PC-9 (cell line): ENCODE measurements at regions not wholly inside any gene's neighbourhood (a gene's known extent, or its start where the extent isn't known, plus 50 kb on each side); places are given as distances from the start of the nearest gene placed in this dataset.

Experiments
- BruUV-seq: library from RNA; stranded (reverse); fragments of 400-500 nt; replicated peaks from 2 replicates; lab custom pipeline; 2021; lab: Mats Ljungman, UMichigan
- CTCF ChIA-PET: fragments of 300-600 bp; sonication (Branson Sonifier 250); formaldehyde crosslinking; loops from one replicate; lab custom pipeline; 2022; ENCODE audit warnings: antibody characterized with exemption; lab: Charles Lee
- POLR2A ChIA-PET: fragments of 300-600 bp; sonication (Branson Sonifier 250); formaldehyde crosslinking; loops from one replicate; lab custom pipeline; 2022; ENCODE audit warnings: antibody characterized with exemption; ENCODE audit not compliant: unreplicated experiment; lab: Charles Lee
- DNase-seq, 2 experiments: peaks; one replicate each; pipeline versions ENCODE4 v3.0.0 to v3.0.0-alpha.2; 2015 to 2022; ENCODE audit warnings: mixed read lengths in 1 of 2
- H2AFZ ChIP-seq: fragments of 200-600 bp; sonication (generic); 2 replicates; pipeline ENCODE4 v1.8.1; 2017; ENCODE audit warnings: antibody characterized with exemption
- H3F3A ChIP-seq: fragments of 200-600 bp; sonication (generic); 2 replicates; pipeline ENCODE4 v1.8.1; 2017; ENCODE audit warnings: antibody characterized with exemption, mild to moderate bottlenecking, low read depth; ENCODE audit not compliant: insufficient read depth
- H3K27ac ChIP-seq: fragments of 200-600 bp; sonication (generic); 2 replicates; pipeline ENCODE4 v1.6.1; 2016; ENCODE audit warnings: mixed run types
- H3K27me3 ChIP-seq: fragments of 200-600 bp; sonication (generic); 2 replicates; pipeline ENCODE4 v1.6.1; 2016; ENCODE audit warnings: low read depth, mixed run types; ENCODE audit not compliant: insufficient read depth
- H3K36me3 ChIP-seq: fragments of 200-600 bp; sonication (generic); 2 replicates; pipeline ENCODE4 v1.6.1; 2016; ENCODE audit warnings: low read depth, mixed run types
- H3K4me1 ChIP-seq: fragments of 200-600 bp; sonication (generic); replicated peaks from 2 replicates; pipeline ENCODE4 v1.6.1; 2016; ENCODE audit warnings: mixed run types; ENCODE audit not compliant: insufficient read depth
- H3K4me2 ChIP-seq: fragments of 200-600 bp; sonication (generic); 2 replicates; pipeline ENCODE4 v1.6.1; 2017; ENCODE audit warnings: mixed run types
- H3K4me3 ChIP-seq: fragments of 200-600 bp; sonication (generic); 2 replicates; pipeline ENCODE4 v1.6.1; 2016; ENCODE audit warnings: mixed run types
- H3K79me2 ChIP-seq: fragments of 200-600 bp; sonication (generic); 2 replicates; pipeline ENCODE4 v1.6.1; 2017; ENCODE audit warnings: low read depth, mixed run types
- H3K9me2 ChIP-seq: fragments of 200-600 bp; sonication (generic); 2 replicates; pipeline ENCODE4 v1.8.1; 2017; ENCODE audit warnings: mild to moderate bottlenecking; ENCODE audit not compliant: insufficient read depth
- H3K9me3 ChIP-seq: fragments of 200-600 bp; sonication (generic); 2 replicates; pipeline ENCODE4 v1.8.1; 2016; ENCODE audit warnings: low read depth; ENCODE audit not compliant: insufficient read depth
- H4K20me1 ChIP-seq: fragments of 200-600 bp; sonication (generic); 2 replicates; pipeline ENCODE4 v1.8.1; 2017; ENCODE audit not compliant: insufficient read depth
- EZH2 ChIP-seq: fragments of 200-600 bp; sonication (generic); IDR thresholded peaks from 2 replicates; pipeline ENCODE4 v1.8.0; 2017; ENCODE audit warnings: antibody characterized with exemption, low read depth
- intact Hi-C: fragments of 100-400 bp; cut with micrococcal nuclease; formaldehyde crosslinking; loops from one replicate; pipeline ENCODE4 v1.10.0; 2022; ENCODE audit not compliant: unreplicated experiment
- TF ChIP-seq, protein P1 (sequence below): fragments of 200-600 bp; sonication (generic); conservative IDR thresholded peaks from 2 replicates; pipeline ENCODE4 v1.6.1; 2017; ENCODE audit warnings: mixed run types, antibody characterized with exemption, mild to moderate bottlenecking, moderate library complexity

DNA sequence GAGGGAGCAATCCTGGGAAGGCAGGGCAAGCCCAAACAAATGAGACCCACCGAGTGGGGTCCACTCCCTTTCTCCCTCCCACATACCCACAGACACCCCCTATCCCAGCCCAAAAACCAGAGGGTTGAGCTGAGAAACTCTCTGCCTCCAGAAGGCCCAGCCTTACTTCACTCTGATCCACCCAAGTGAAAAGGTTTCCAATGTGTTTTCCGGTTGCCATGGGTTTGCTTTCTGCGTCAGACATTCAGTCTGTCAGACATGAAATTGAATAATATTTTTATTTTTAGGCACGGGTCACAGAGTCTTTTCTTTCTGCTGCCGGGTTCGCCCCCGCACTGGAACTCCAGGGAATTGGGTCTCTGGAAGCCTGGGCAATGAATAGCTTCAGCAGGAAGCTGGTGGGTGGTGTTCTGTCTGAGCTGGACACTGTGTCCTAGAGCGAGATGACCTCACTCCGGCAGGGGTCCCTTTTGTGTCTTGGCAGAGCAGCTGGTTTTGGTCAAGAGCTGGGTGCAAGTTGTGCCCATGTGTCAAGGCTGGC is 69.8 kb upstream of the CLMN start:
- no peaks in the 10 kb centered on the region for H3K9me2 ChIP-seq
- no peaks in the 10 kb centered on the region for H3K4me1 ChIP-seq
- no peaks in the 10 kb centered on the region for H3K27me3 ChIP-seq
- H3K27ac ChIP-seq, result no peak overlapping the region
- POLR2A ChIA-PET, result no interaction called here
- no TSS peak for BruUV-seq
- no peak overlapping the region for H2AFZ ChIP-seq
- DNase-seq, result no peak
- no peaks in the 10 kb centered on the region for H4K20me1 ChIP-seq
- no peaks in the 10 kb centered on the region for H3K36me3 ChIP-seq
- intact Hi-C loops, result no loop called here
- no peak overlapping the region for H3K4me3 ChIP-seq
- H3F3A ChIP-seq, result no peaks in the 10 kb centered on the region
- no peaks in the 10 kb centered on the region for H3K79me2 ChIP-seq
- CTCF ChIA-PET, result no interaction called here
- no peak overlapping the region for H3K4me2 ChIP-seq
- H3K9me3 ChIP-seq, result no peaks in the 10 kb centered on the region
- TF ChIP-seq, protein P1, sequence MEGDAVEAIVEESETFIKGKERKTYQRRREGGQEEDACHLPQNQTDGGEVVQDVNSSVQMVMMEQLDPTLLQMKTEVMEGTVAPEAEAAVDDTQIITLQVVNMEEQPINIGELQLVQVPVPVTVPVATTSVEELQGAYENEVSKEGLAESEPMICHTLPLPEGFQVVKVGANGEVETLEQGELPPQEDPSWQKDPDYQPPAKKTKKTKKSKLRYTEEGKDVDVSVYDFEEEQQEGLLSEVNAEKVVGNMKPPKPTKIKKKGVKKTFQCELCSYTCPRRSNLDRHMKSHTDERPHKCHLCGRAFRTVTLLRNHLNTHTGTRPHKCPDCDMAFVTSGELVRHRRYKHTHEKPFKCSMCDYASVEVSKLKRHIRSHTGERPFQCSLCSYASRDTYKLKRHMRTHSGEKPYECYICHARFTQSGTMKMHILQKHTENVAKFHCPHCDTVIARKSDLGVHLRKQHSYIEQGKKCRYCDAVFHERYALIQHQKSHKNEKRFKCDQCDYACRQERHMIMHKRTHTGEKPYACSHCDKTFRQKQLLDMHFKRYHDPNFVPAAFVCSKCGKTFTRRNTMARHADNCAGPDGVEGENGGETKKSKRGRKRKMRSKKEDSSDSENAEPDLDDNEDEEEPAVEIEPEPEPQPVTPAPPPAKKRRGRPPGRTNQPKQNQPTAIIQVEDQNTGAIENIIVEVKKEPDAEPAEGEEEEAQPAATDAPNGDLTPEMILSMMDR, result no peak
- TF ChIP-seq EZH2, result no peak

DNA sequence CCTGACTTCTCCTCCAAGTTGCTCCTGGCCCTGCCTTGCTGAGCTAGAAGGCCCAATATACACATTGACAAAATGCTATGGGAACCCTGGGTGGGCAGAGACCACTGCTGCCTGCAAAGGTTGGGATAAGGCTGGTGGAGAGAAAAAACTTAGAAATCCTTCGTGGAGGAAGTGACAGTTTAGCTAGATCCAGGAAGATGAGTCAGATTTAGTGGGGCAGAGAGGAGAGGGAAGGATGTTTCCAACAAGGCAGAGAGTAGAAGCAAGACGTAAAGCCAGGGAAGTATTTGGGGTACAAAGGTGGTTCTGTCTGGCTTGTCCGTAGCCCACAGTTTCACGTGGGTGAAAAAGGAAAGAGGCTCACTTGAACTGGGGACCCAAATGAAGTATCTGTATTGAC is 69.0 kb upstream of the CLMN start:
- H3K9me3 ChIP-seq, result no peaks in the 10 kb centered on the region
- H4K20me1 ChIP-seq, result no peaks in the 10 kb centered on the region
- no peak overlapping the region for H2AFZ ChIP-seq
- ChIA-PET CTCF (no interaction called here), POLR2A (no interaction called here)
- intact Hi-C loops, result no loop called here
- no peaks in the 10 kb centered on the region for H3F3A ChIP-seq
- H3K4me3 ChIP-seq, result no peak overlapping the region
- H3K79me2 ChIP-seq, result no peaks in the 10 kb centered on the region
- H3K27me3 ChIP-seq, result no peaks in the 10 kb centered on the region
- BruUV-seq, result no TSS peak
- TF ChIP-seq, protein P1, result no peak
- no peak for TF ChIP-seq EZH2
- H3K9me2 ChIP-seq, result no peaks in the 10 kb centered on the region
- no peak overlapping the region for H3K4me2 ChIP-seq
- no peak overlapping the region for H3K27ac ChIP-seq
- no peaks in the 10 kb centered on the region for H3K36me3 ChIP-seq
- H3K4me1 ChIP-seq, result no peaks in the 10 kb centered on the region
- DNase-seq, result no peak

DNA sequence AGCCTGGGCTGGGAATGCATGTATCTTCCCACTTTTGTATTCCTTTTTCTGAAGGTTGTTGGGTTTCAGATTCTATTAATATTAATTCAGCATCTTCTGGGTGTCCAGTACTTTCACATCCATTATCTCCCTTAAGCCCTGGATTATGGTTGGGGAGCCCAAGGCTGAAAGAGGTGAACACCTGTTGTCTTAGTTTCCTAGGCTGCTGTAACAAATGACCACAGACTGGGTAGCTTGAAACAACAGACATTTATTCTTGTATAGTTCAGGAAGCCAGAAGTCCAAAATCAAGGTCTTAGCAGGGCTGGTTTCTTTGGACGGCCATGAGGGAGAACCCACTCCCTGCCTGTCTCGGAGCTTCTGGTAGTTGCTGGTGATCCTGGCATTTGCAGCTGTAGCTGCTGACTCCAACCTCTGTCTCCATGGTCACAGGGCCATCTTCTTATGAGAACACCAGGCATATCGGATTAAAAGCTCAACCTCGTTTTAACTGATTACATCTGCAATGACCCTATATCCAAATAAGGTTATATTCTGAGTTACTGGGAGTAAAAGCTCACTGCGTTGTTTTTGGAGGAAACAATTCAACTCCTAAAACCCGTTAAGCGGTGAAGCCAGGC is 68.2 kb upstream of the CLMN start:
- Histone ChIP-seq H3F3A (no peaks in the 10 kb centered on the region), H3K36me3 (no peaks in the 10 kb centered on the region), H2AFZ (no peak overlapping the region), H3K9me3 (no peaks in the 10 kb centered on the region), H3K79me2 (no peaks in the 10 kb centered on the region), H3K9me2 (no peaks in the 10 kb centered on the region), H4K20me1 (no peaks in the 10 kb centered on the region), H3K27me3 (no peaks in the 10 kb centered on the region), H3K4me1 (no peaks in the 10 kb centered on the region), H3K27ac (no peak overlapping the region), H3K4me3 (no peak overlapping the region), H3K4me2 (no peak overlapping the region)
- CTCF ChIA-PET, result no interaction called here
- no peak for DNase-seq
- BruUV-seq, result no TSS peak
- intact Hi-C loops, result no loop called here
- POLR2A ChIA-PET, result no interaction called here
- TF ChIP-seq, protein P1, result no peak
- TF ChIP-seq EZH2, result no peak
